GM06990 (cell line): ENCODE measurements at regions not wholly inside any gene's neighbourhood (a gene's known extent, or its start where the extent isn't known, plus 50 kb on each side); places are given as distances from the start of the nearest gene placed in this dataset.
A peak's percentile ranks its signal among the peaks of the same experiment; 100 is the strongest.

Source experiments
- DNase-seq: peaks from one replicate; pipeline ENCODE4 v3.0.0-alpha.2; 2011; ENCODE audit not compliant: insufficient read length; ENCODE audit errors: extremely low read depth
- H3K27me3 ChIP-seq: replicated peaks from 2 replicates; pipeline ENCODE4 v1.6.0; 2011; ENCODE audit warnings: low read length; ENCODE audit not compliant: control insufficient read depth, insufficient read depth
- H3K36me3 ChIP-seq: 2 replicates; pipeline ENCODE4 v1.5.1; 2011; ENCODE audit warnings: low read length; ENCODE audit not compliant: control insufficient read depth, insufficient read depth
- H3K4me3 ChIP-seq: replicated peaks from 2 replicates; pipeline ENCODE4 v1.5.1; 2011; ENCODE audit warnings: low read depth, mild to moderate bottlenecking, control low read depth, low read length
- CTCF ChIP-seq: IDR thresholded peaks from 2 replicates; pipeline ENCODE4 v1.5.1; 2011; ENCODE audit warnings: low read length, control low read depth, mild to moderate bottlenecking, inconsistent platforms; ENCODE audit not compliant: insufficient read depth, poor library complexity, severe bottlenecking

- Histone ChIP-seq H3K4me3 (no peak overlapping the region), H3K36me3 (no peaks in the 10 kb centered on the region), H3K27me3 (no peaks in the 10 kb centered on the region)
- DNase-seq, result no peak
- TF ChIP-seq CTCF, result no peak
Measured at GRCh38 chr14:55803873-55804553, 224.0 kb downstream of the KTN1 start.

GRCh38 chr14:55805250-55805649 is 225.2 kb downstream of the KTN1 start:
- TF ChIP-seq CTCF, result no peak
- H3K36me3 ChIP-seq, result no peaks in the 10 kb centered on the region

GRCh38 chr14:55807053-55807880 is 227.3 kb downstream of the KTN1 start:
- TF ChIP-seq CTCF, result no peak
- peak; percentile 18 for DNase-seq
- Histone ChIP-seq H3K4me3 (no peak overlapping the region), H3K27me3 (no peaks in the 10 kb centered on the region), H3K36me3 (no peaks in the 10 kb centered on the region)

More at GRCh38 chr14:55805250-55805649, 225.2 kb downstream of the KTN1 start:
- no peak overlapping the region for H3K4me3 ChIP-seq
- H3K27me3 ChIP-seq, result no peaks in the 10 kb centered on the region
- DNase-seq, result no peak

GRCh38 chr14:55807881-55808379 is 227.9 kb downstream of the KTN1 start:
- TF ChIP-seq CTCF, result no peak
- H3K36me3 ChIP-seq, result no peaks in the 10 kb centered on the region
- no peaks in the 10 kb centered on the region for H3K27me3 ChIP-seq
- H3K4me3 ChIP-seq, result no peak overlapping the region
- no peak for DNase-seq

- H3K27me3 ChIP-seq, result no peaks in the 10 kb centered on the region
- H3K36me3 ChIP-seq, result no peaks in the 10 kb centered on the region
- DNase-seq, result no peak
- no peak for TF ChIP-seq CTCF
- no peak overlapping the region for H3K4me3 ChIP-seq
Measured at GRCh38 chr14:55813630-55814029, 233.6 kb downstream of the KTN1 start.
